Fibroblast of lung (primary cell): ENCODE measurements at regions not wholly inside any gene's neighbourhood (a gene's known extent, or its start where the extent isn't known, plus 50 kb on each side); places are given as distances from the start of the nearest gene placed in this dataset.

Experiments
- DNase-seq, 2 donors: peaks; one replicate each; pipeline versions ENCODE4 v3.0.0 to v3.0.0-alpha.2; 2010; ENCODE audit warnings: low read depth in 2 of 2
- H2AFZ ChIP-seq: 2 replicates; pipeline ENCODE4 v1.5.1; 2012; ENCODE audit warnings: low read length, control low read depth, inconsistent platforms
- H3K27ac ChIP-seq: 2 replicates; pipeline ENCODE4 v1.5.1; 2011; ENCODE audit warnings: low read length, control low read depth; ENCODE audit not compliant: insufficient read depth
- H3K27me3 ChIP-seq: 2 replicates; pipeline ENCODE4 v1.5.1; 2011; ENCODE audit warnings: mild to moderate bottlenecking, low read length; ENCODE audit not compliant: control insufficient read depth, insufficient read depth
- H3K36me3 ChIP-seq: 2 replicates; pipeline ENCODE4 v1.5.1; 2011; ENCODE audit warnings: low read length; ENCODE audit not compliant: control insufficient read depth, insufficient read depth
- H3K4me1 ChIP-seq: 2 replicates; pipeline ENCODE4 v1.5.1; 2011; ENCODE audit warnings: low read length; ENCODE audit not compliant: control insufficient read depth, insufficient read depth; ENCODE audit errors: extremely low read depth
- H3K4me2 ChIP-seq: 2 replicates; pipeline ENCODE4 v1.5.1; 2011; ENCODE audit warnings: low read length, control low read depth; ENCODE audit not compliant: insufficient read depth; ENCODE audit errors: extremely low read depth
- H3K4me3 ChIP-seq, 4 experiments: fragments of 200-600 bp in 1 of 4; sonication (generic) in 1 of 4; replicated peaks in 1 of 4; 2 replicates each; pipeline ENCODE4 v1.5.1; 2011 to 2016; ENCODE audit warnings: low read length in 4 of 4, low read depth in 3 of 4, mild to moderate bottlenecking in 3 of 4, control low read depth in 2 of 4, inconsistent platforms in 1 of 4, mixed read lengths in 1 of 4; ENCODE audit not compliant: insufficient read depth in 1 of 4; ENCODE audit errors: control extremely low read depth in 1 of 4
- H3K79me2 ChIP-seq: 2 replicates; pipeline ENCODE4 v1.5.1; 2012; ENCODE audit warnings: mild to moderate bottlenecking, low read length, inconsistent platforms; ENCODE audit not compliant: control insufficient read depth, insufficient read depth
- H3K9ac ChIP-seq: 2 replicates; pipeline ENCODE4 v1.5.1; 2011; ENCODE audit warnings: mild to moderate bottlenecking, low read length, control low read depth; ENCODE audit not compliant: insufficient read depth
- H3K9me3 ChIP-seq: 2 replicates; pipeline ENCODE4 v1.5.1; 2012; ENCODE audit warnings: low read depth, low read length; ENCODE audit not compliant: control insufficient read depth, insufficient read depth
- H4K20me1 ChIP-seq: 2 replicates; pipeline ENCODE4 v1.5.1; 2011; ENCODE audit warnings: low read length; ENCODE audit not compliant: control insufficient read depth, insufficient read depth; ENCODE audit errors: extremely low read depth
- EZH2 ChIP-seq: IDR thresholded peaks from 2 replicates; pipeline ENCODE4 v1.5.1; 2012; ENCODE audit warnings: low read length, control low read depth, mild to moderate bottlenecking; ENCODE audit errors: missing control alignments
- TF ChIP-seq, protein P1 (sequence below), 2 donors: IDR thresholded peaks in 1 of 2; conservative IDR thresholded peaks in 1 of 2; 1 replicate in 1 of 2; 2 replicates in 1 of 2; pipeline ENCODE4 v1.5.1; 2011 to 2012; ENCODE audit warnings: low read length in 2 of 2, control low read depth in 1 of 2, inconsistent platforms in 1 of 2, low read depth in 1 of 2, mild to moderate bottlenecking in 1 of 2

DNA sequence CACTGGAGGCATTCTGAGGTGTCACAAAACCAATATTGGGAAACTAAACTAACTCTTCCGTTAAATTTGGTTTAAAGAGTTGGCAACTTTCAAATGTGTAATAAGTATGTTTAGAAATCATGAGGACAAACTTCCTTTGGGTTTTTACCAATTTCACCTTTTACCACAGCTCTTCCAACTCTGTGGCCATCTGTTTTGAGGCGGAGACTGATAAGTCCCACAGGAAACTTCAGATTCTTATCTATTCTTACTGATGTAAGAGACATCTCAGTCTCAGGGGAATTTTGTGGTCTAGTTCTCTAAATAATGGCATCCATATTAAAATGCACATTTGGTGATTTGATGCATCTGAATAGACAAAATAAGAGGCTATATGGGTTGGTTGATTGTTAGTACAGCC, 229.2 kb upstream of the AFF2 start:
- H3K4me3 ChIP-seq = no peak overlapping the region
- H3K9me3 ChIP-seq = no peaks in the 10 kb centered on the region
- no peaks in the 10 kb centered on the region for H3K27me3 ChIP-seq
- no peaks in the 10 kb centered on the region for H4K20me1 ChIP-seq
- no peak overlapping the region for H3K27ac ChIP-seq
- H3K36me3 ChIP-seq = no peaks in the 10 kb centered on the region
- TF ChIP-seq, protein P1, sequence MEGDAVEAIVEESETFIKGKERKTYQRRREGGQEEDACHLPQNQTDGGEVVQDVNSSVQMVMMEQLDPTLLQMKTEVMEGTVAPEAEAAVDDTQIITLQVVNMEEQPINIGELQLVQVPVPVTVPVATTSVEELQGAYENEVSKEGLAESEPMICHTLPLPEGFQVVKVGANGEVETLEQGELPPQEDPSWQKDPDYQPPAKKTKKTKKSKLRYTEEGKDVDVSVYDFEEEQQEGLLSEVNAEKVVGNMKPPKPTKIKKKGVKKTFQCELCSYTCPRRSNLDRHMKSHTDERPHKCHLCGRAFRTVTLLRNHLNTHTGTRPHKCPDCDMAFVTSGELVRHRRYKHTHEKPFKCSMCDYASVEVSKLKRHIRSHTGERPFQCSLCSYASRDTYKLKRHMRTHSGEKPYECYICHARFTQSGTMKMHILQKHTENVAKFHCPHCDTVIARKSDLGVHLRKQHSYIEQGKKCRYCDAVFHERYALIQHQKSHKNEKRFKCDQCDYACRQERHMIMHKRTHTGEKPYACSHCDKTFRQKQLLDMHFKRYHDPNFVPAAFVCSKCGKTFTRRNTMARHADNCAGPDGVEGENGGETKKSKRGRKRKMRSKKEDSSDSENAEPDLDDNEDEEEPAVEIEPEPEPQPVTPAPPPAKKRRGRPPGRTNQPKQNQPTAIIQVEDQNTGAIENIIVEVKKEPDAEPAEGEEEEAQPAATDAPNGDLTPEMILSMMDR (conservative IDR thresholded peaks at IDR 0.05 in 1 of 2, IDR thresholded peaks at IDR 0.05 in 1 of 2; ENCODE audit: low read depth in 1 of 2, low read length in 2 of 2) = no peak
- no peak for TF ChIP-seq EZH2
- no peak overlapping the region for H3K9ac ChIP-seq
- H3K79me2 ChIP-seq = no peaks in the 10 kb centered on the region
- no peak overlapping the region for H3K4me2 ChIP-seq
- no peak for DNase-seq
- no peak overlapping the region for H2AFZ ChIP-seq
- H3K4me1 ChIP-seq = no peaks in the 10 kb centered on the region

- H2AFZ ChIP-seq = no peak overlapping the region
- H3K4me3 ChIP-seq = no peak overlapping the region
- TF ChIP-seq EZH2 = no peak
- TF ChIP-seq, protein P1 (conservative IDR thresholded peaks at IDR 0.05 in 1 of 2, IDR thresholded peaks at IDR 0.05 in 1 of 2; ENCODE audit: low read depth in 1 of 2, low read length in 2 of 2) = no peak
- no peaks in the 10 kb centered on the region for H3K36me3 ChIP-seq
- H3K4me2 ChIP-seq = no peak overlapping the region
- no peak overlapping the region for H3K27ac ChIP-seq
- no peaks in the 10 kb centered on the region for H3K79me2 ChIP-seq
- no peak overlapping the region for H3K9ac ChIP-seq
- no peaks in the 10 kb centered on the region for H3K4me1 ChIP-seq
- no peaks in the 10 kb centered on the region for H3K9me3 ChIP-seq
- no peaks in the 10 kb centered on the region for H3K27me3 ChIP-seq
- H4K20me1 ChIP-seq = no peaks in the 10 kb centered on the region
- DNase-seq = no peak
Measured at GRCh38 chrX:148281920-148282319, 218.5 kb upstream of the AFF2 start.

DNA sequence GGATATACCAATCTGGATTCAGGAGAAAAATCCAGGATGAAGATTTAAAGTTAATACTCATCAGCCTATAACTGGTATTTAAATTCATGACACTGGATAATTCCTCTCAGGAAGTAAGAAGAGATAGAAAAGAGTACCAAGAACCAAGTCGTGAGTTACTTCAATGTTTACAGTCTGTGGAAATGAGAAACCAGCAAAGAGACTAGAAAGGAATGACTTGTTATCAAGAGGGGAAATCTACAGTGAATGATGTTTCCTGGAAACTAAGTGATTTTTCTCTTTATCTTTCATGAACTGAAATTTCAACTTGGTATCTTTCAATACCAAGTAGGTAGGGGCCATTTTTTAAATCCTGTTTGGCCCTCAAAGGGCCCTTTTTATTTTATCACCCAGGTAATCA, 217.9 kb upstream of the AFF2 start:
- no peaks in the 10 kb centered on the region for H3K4me1 ChIP-seq
- H2AFZ ChIP-seq = no peak overlapping the region
- no peaks in the 10 kb centered on the region for H3K79me2 ChIP-seq
- no peaks in the 10 kb centered on the region for H3K27me3 ChIP-seq
- no peak overlapping the region for H3K4me3 ChIP-seq
- H3K36me3 ChIP-seq = no peaks in the 10 kb centered on the region
- TF ChIP-seq EZH2 = no peak
- TF ChIP-seq, protein P1 (conservative IDR thresholded peaks at IDR 0.05 in 1 of 2, IDR thresholded peaks at IDR 0.05 in 1 of 2; ENCODE audit: low read depth in 1 of 2, low read length in 2 of 2) = no peak
- no peak for DNase-seq
- no peak overlapping the region for H3K9ac ChIP-seq
- no peaks in the 10 kb centered on the region for H3K9me3 ChIP-seq
- no peak overlapping the region for H3K4me2 ChIP-seq
- no peak overlapping the region for H3K27ac ChIP-seq
- H4K20me1 ChIP-seq = no peaks in the 10 kb centered on the region
